ENCODE measurements at regions not wholly inside any gene's neighbourhood (a gene's known extent, or its start where the extent isn't known, plus 50 kb on each side); places are given as distances from the start of the nearest gene placed in this dataset.

- TF ChIP-seq CTCF (IDR thresholded peaks at IDR 0.05) (no peak), POLR2AphosphoS5 (IDR thresholded peaks at IDR 0.05) (no peak)
Observed at GRCh38 chr14:49989966-49990365, 97.1 kb downstream of the ARF6 start.
